ENCODE measurements at regions not wholly inside any gene's neighbourhood (a gene's known extent, or its start where the extent isn't known, plus 50 kb on each side); places are given as distances from the start of the nearest gene placed in this dataset.
A peak's percentile ranks its signal among the peaks of the same experiment; 100 is the strongest.

DNA sequence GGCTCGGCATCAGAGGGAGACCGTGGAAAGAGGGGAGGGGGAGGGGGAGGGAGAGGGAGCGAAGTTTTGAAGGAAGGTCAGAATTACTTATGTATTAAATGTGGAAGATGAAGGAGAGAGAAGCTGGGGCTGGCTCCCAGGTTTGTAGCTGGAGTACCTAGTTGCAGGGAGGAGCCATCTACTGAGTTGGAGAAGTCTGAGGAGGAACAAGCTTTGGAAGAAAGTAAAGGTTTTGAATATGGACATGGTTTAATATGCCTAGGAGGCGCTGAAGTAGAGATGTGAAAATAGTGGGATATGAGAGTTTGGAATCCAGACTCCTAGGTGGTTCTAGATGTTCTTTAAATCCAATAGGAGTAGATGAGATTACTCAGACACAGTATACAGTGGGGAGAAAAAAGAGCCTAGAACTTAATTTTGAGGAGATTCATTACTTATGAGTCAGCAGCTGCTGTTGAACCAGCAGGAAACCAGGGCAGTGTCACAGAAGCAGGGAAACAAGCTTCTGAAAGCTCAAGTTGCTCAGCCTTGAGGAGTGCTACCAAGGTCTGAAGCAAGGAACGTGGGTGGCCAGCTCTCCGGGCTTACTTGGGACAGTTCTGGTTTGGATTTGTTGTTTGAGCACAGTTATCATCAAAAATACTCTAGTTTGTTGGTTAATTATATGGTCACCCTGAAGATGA lies 149.3 kb downstream of the UTRN start:
- Mint-ChIP-seq H3K27ac (ENCODE audit: unreplicated experiment) (no peak overlapping the region), H3K9me3 (ENCODE audit: low read depth, unreplicated experiment) (no peaks in the 10 kb centered on the region), H3K4me3 (ENCODE audit: low read depth, unreplicated experiment) (no peak overlapping the region), H3K36me3 (ENCODE audit: insufficient read depth, unreplicated experiment) (peaks cover 19% of the 10 kb centered on the region), H3K4me1 (ENCODE audit: low read depth, unreplicated experiment) (peaks cover 10% of the 10 kb centered on the region), H3K27me3 (ENCODE audit: unreplicated experiment) (no peaks in the 10 kb centered on the region)
- no TSS peak for BruUV-seq (replicated peaks)
- TF ChIP-seq, protein P1, sequence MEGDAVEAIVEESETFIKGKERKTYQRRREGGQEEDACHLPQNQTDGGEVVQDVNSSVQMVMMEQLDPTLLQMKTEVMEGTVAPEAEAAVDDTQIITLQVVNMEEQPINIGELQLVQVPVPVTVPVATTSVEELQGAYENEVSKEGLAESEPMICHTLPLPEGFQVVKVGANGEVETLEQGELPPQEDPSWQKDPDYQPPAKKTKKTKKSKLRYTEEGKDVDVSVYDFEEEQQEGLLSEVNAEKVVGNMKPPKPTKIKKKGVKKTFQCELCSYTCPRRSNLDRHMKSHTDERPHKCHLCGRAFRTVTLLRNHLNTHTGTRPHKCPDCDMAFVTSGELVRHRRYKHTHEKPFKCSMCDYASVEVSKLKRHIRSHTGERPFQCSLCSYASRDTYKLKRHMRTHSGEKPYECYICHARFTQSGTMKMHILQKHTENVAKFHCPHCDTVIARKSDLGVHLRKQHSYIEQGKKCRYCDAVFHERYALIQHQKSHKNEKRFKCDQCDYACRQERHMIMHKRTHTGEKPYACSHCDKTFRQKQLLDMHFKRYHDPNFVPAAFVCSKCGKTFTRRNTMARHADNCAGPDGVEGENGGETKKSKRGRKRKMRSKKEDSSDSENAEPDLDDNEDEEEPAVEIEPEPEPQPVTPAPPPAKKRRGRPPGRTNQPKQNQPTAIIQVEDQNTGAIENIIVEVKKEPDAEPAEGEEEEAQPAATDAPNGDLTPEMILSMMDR (IDR thresholded peaks at IDR 0.05; ENCODE audit: unreplicated experiment): no peak
- intact Hi-C loops (cut with micrococcal nuclease; ENCODE audit: unreplicated experiment): no loop called here
- peak; percentile 3 for DNase-seq
- CTCF ChIA-PET: interaction anchor here (0.6 kb wide), 1 partner anchor 371 kb away, joined by 3 read pairs; no protein-coding TSS in a partner anchor

- TF ChIP-seq, protein P1 (IDR thresholded peaks at IDR 0.05; ENCODE audit: unreplicated experiment): no peak
- CTCF ChIA-PET: no interaction called here
- peaks cover 2% of the 10 kb centered on the region for H3K9me3 Mint-ChIP-seq (ENCODE audit: low read depth, unreplicated experiment)
- H3K4me3 Mint-ChIP-seq (ENCODE audit: low read depth, unreplicated experiment): no peak overlapping the region
- H3K27me3 Mint-ChIP-seq (ENCODE audit: unreplicated experiment): no peaks in the 10 kb centered on the region
- DNase-seq: no peak
- peaks cover 26% of the 10 kb centered on the region for H3K36me3 Mint-ChIP-seq (ENCODE audit: insufficient read depth, unreplicated experiment)
- H3K4me1 Mint-ChIP-seq (ENCODE audit: low read depth, unreplicated experiment): peaks cover 10% of the 10 kb centered on the region
- no peak overlapping the region for H3K27ac Mint-ChIP-seq (ENCODE audit: unreplicated experiment)
- intact Hi-C loops (cut with micrococcal nuclease; ENCODE audit: unreplicated experiment): no loop called here
- BruUV-seq (replicated peaks): no TSS peak
Observed at GRCh38 chr6:144435602-144436426, 150.7 kb downstream of the UTRN start.

DNA sequence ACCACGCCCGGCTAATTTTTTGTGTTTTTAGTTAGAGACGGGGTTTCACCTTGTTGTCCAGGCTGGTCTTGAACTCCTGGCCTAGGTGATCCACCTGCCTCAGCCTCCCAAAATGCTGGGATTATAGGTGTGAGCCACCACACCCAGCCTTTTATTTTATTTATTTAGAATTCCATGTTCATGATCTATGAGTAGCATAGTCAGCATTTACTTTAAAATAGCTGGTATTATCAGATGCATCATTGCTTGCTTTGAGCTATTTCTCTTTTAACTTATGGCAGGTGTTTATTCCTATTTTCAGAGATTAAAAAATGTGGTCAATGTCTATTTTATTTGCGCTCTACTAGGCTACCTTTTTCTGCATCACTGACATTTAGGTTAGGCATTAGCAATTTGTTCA lies 152.0 kb downstream of the UTRN start:
- no peak for DNase-seq
- CTCF ChIA-PET: no interaction called here
- H3K36me3 Mint-ChIP-seq (ENCODE audit: insufficient read depth, unreplicated experiment): peaks cover 35% of the 10 kb centered on the region
- BruUV-seq (replicated peaks): no TSS peak
- H3K27ac Mint-ChIP-seq (ENCODE audit: unreplicated experiment): no peak overlapping the region
- H3K27me3 Mint-ChIP-seq (ENCODE audit: unreplicated experiment): no peaks in the 10 kb centered on the region
- intact Hi-C loops (cut with micrococcal nuclease; ENCODE audit: unreplicated experiment): no loop called here
- H3K9me3 Mint-ChIP-seq (ENCODE audit: low read depth, unreplicated experiment): peaks cover 3% of the 10 kb centered on the region
- no peak overlapping the region for H3K4me3 Mint-ChIP-seq (ENCODE audit: low read depth, unreplicated experiment)
- TF ChIP-seq, protein P1 (IDR thresholded peaks at IDR 0.05; ENCODE audit: unreplicated experiment): no peak
- H3K4me1 Mint-ChIP-seq (ENCODE audit: low read depth, unreplicated experiment): peaks cover 10% of the 10 kb centered on the region

DNA sequence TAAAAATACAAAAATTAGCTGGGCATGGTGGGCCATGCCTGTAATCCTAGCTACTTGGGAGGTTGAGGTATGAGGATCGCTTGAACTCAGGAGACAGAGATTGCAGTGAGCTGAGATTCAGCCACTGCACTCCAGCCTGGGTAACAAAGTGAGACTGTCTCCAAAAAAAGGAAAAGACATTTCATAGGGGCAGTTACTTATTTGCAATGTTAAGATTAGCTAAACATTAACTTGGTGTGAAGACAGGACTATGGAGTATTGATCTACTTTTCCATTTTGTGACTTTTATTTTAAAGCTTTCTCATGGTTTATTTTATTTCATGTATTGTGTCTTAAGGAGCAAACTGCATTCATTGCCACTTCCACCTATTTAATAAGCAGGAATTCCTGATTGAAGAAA lies 153.0 kb downstream of the UTRN start:
- H3K4me1 Mint-ChIP-seq (ENCODE audit: low read depth, unreplicated experiment): peaks cover 10% of the 10 kb centered on the region
- H3K9me3 Mint-ChIP-seq (ENCODE audit: low read depth, unreplicated experiment): peaks cover 5% of the 10 kb centered on the region
- no peak for DNase-seq
- H3K4me3 Mint-ChIP-seq (ENCODE audit: low read depth, unreplicated experiment): no peak overlapping the region
- H3K27ac Mint-ChIP-seq (ENCODE audit: unreplicated experiment): no peak overlapping the region
- no TSS peak for BruUV-seq (replicated peaks)
- CTCF ChIA-PET: no interaction called here
- TF ChIP-seq, protein P1 (IDR thresholded peaks at IDR 0.05; ENCODE audit: unreplicated experiment): no peak
- H3K27me3 Mint-ChIP-seq (ENCODE audit: unreplicated experiment): no peaks in the 10 kb centered on the region
- intact Hi-C loops (cut with micrococcal nuclease; ENCODE audit: unreplicated experiment): no loop called here
- peaks cover 34% of the 10 kb centered on the region for H3K36me3 Mint-ChIP-seq (ENCODE audit: insufficient read depth, unreplicated experiment)
